Hippocampal formation (tissue), 2 donors: ENCODE measurements at regions not wholly inside any gene's neighbourhood (a gene's known extent, or its start where the extent isn't known, plus 50 kb on each side); places are given as distances from the start of the nearest gene placed in this dataset.

ENCODE experiments used
- DNase-seq, 2 donors: peaks; one replicate each; lab custom pipeline; 2025; lab: John Stamatoyannopoulos, UW

DNA sequence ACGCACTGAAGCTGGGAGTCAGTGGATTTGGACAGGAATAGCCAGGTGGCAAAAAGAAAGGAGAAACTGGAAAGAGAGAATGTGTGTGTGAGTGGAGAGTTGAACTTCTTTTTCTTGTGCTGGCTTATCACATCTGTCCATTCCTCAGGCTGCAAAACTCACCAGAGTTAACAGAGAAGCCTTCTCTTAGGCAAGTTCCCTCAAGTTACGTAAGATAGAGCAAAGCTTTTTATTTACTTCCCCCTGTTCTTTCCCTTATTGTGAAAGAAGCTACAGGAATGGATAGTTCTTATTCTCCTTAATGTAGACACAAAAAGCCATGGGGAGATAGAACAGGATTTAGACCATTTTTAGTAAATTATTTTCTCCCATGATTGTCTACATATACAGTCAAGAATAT is 188.6 kb downstream of the BMP2 start:
- DNase-seq = no peak

DNA sequence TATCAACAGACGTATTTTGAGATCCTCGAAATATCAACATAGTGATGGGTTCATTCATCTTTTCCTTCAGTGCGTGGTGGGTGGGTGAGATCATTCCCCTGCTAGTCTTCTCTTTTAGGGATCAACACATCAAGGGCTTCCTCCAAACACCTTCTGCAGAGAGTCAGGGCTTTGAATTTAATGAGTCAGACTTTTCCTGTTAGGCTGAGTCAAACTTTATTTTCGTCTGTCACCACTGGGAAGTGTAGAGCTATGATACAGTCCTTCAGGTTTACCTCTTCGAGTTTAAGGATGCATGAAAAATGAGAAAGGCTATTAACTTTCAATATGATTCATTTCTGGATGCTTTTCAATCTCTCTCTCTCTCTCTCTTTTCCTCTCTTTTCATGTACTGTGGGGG is 189.1 kb downstream of the BMP2 start:
- DNase-seq = no peak

DNA sequence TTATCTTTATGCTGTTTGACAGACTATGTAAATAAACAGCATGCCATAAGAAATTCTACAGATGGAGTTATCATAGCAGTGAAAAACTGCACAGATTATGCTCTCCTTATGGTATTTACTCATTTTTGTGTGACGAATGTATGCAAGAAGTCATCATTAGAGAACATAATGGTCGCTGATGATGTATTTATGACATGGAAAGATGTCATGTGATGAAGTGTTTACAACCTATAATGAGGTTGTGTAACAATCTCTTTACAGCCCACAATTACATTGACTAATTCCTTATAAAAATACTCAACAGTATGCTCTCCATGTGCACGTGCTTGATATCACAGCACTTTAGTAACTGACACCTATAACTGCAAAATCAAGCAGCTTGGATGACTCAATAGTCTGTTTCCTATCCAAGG is 192.4 kb downstream of the BMP2 start:
- no peak for DNase-seq

DNA sequence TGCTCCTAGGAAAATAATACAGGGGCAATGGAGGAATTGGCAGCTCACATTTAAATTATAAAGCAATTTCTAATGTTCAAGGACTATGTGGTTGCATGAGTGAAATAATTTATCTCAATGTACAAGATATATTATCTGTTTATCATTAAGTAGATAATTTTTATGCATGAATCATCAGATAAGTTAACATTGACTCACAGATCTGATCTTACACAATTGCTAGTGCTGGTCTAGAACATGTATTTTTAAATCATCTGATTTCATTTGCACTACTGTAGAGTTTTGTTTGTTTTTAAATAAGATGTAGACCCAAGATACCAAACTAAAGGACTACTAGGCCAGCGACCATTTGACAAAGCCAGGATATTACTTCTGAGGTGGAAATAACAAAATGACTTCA is 199.2 kb downstream of the BMP2 start:
- no peak for DNase-seq

DNA sequence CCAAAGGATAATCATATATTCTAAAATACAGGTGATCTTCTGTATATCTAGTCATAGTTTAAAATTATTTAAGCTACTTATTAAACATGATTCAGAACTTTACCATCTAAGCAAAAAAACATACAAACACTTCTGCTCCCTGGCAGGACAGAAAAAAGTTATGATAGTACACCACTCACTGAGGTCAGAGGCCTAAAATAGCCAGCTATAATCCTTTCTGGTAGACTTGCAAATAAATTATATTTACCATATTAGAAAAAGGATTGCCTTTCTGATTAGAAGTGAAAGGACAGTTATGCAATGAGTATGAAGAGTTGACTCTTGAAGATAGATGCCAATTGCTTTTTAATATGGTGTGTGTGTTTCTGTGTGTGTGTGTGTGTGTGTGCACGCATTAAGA is 207.4 kb downstream of the BMP2 start:
- no peak for DNase-seq

DNA sequence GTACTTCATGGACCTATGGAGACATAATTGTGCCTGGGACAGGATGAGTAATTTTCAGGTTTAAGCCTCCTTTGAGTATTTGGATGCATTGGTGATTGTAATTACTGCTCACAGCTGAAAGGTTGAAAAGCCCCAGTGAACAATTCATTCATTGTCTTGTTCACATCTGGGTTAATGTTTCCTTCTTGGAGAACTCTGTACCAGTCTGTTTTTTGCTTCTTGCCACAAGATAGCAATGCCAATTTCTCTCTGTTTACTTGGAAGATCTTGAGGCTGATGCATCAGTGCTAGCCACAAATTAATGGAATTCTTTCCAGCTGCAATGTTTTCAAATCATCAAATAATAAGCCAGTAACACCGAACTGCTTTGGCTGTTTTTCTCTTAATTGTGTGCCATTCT is 207.8 kb downstream of the BMP2 start:
- DNase-seq = peak in 1 of 2 donors; percentile 4

DNA sequence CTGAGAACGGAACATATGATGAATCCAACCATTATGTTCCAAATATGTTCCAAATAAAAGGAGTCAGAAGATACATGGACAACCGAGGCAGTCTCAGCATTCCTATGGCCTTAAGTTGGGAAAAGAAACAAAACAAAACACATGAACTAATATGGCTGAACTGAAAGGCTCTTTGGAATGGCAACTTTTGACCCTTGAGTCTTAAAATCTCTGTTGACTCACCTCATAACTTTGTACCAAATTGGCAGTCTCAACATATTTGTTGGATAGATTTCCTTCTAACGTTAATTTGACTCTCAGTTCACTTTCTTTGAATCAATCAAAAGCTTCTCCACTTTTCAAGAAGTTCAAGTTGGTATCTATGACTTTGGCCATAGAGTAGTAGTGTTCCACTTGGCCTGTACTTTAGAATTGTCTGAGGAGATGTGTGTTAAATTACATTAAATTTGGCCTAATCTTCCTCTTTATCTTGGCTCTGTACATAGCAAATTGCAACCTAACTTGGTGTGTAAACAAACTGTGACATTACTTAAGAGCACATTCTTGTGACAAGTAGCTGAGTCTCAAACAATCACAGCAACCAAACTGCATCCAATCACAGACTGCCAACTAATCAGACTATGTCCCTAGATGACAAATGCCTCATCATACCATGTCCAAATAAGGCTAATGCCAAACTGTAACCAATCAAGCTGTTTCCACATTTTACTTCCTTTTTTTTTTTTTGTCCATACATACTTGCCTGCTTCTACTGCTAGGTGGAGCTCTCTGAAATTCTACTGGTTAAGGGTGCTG is 208.8 kb downstream of the BMP2 start:
- DNase-seq = no peak

DNA sequence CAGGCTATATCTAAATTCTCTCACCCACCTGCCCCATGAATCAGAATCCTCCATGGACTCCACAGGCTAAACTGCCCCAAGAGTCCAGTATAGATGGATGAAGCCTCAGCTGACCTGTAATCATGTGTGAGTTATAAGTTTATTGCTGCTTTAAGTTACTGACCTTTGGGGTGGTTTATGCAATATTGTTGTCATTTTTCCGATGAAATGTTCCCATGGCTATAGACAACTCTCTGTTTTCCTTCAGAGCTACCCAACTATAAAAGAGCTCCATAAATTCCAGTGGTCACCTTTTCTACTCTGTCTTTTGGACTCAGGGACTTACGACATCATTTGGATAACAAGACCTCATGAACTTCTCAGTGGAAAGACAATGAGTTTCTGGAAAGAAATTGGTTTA is 212.1 kb downstream of the BMP2 start:
- no peak for DNase-seq

DNA sequence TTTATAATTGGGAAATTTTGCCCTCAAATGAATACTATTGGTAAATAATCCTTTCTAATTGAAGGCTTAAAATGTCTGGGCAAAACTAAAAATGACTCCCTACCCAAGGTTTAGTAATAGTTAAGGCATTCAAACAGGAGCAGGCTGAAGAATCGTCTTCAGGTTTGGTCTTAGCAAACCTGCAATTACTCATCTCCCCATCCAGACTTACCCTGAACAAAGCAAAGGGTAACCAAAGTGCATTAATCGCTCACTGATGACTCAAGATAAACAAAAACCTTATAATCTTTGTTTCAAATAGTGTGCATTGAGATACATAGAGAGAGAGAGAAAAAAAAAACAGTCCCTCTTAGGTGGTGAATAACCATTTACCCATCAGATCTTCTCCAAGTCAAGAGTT is 225.5 kb downstream of the BMP2 start:
- DNase-seq = no peak

DNA sequence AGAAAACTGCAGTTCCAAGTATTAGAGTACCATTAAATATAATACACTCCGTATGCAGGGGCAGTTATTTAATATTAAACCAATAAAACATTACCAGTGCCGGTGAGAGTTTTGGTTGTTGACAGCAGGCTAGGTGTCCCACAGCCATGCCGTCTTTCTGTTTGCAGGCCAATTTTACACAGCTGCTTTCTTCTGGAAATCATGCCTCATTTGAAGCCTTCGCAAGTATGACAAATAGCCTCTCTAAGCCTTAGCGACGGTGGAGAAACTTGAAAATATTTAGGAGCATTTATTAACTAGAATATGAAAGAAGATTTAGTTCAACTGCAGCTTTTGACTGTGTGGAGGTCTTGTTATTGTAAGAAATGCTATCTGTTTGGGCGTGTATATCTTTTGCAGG is 226.0 kb downstream of the BMP2 start:
- DNase-seq = no peak

DNA sequence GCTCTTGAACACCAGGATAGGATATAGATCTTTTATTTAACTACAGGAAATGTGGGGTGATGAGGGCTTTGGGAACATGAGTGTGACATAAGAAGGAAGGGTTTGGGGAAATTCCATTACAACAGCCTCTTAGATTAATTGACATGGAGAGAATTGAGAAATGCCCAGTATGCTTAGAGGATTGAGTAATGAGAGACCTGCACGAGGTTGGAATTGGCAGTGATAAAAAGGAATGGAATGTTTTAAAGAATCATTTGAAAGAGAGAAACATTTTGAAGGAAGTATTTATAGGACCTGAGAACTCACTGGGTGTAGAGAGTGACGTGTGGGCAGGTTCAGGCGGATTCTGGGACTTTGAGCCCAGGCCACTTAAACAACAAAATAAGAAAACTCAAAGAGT is 227.0 kb downstream of the BMP2 start:
- no peak for DNase-seq

DNA sequence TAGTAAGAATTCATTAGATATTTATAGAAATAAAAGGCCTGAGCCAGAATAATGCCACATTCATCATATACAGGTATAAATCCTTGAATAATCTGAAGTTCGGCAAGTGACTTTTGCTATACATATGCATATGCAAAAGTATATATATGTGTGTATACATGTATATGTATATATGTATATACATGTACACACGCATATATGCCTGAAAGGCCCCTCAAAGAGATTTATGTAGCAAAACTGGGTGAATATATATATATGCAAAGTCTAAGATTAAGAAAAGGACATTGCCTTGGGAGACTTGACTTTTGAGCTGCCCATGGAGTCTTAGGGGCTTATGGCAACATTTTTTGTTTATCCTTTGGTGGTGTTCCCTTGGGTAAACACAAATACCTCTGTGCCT is 231.4 kb downstream of the BMP2 start:
- DNase-seq = no peak

DNA sequence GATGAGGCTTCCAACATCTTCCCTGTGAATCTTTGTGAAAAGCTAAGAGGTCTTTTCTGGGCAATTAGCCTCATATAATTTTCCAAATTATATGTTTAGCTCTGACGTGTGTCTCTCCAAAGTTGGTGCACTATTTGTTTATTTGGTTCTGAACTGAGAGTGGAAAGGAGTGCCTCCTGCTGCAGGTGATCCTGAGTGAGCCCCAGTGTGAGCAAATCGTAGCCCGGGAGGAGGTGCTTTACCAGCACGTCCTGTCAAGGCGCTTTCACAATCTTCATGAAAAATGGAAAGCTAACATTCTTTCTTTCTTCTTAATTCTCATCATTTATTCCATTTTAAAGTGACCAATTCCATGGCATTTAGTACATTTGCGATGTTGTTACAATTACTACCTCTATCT is 231.9 kb downstream of the BMP2 start:
- DNase-seq = no peak

DNA sequence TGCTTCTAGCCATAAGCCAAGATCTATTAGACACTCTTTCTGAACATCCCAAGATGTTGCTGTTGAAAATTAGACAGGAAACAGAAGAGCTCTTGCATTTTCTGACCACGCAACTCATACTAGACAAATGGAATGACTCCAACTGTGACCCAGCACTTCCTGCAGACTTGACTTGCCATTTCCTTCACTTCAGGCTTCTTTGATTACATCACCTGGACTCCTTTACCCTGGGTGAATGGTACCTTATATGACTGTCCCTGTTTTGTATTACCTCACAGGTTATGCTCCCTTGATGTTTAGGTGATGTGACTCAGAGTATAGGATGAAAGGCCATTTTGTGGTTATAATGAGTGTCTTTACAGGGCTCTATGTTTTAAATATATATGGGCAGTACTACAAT is 236.1 kb downstream of the BMP2 start:
- DNase-seq = no peak

DNA sequence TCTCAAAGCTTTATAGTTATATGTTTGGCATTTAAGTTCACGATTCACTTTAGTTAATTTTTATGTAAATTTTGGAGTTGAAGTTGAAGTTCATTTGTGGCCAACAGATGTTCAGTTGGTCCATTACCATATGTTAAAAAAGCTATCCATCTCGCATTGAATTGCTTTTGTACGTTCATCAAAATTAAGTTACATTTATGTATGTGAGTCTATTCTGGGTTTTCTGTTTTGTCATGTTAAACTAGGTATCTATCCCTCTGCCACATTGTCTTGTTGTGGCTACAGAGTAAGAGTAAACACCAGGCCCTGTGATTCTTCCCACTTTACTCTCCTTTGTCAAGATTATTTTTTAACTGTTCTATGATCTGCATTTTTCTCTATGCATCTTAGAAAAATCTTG is 237.3 kb downstream of the BMP2 start:
- DNase-seq = no peak

DNA sequence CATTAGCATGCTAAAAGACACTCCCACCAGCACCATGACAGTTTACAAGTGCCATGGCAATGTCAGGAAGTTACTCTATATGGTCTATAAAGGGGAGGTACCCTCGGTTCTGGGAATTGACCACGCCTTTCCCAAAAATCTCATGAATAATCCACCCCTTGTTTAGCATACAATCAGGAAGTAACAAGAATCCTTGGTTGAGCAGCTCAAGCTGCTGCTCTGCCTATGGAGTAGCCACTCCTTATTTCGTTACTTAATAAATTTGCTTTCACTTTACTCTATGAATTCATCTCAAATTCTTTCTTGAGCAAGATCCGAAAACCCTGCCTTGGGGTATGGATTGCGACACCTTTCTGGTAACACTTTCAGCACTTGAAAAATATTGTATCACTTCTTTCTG is 243.0 kb downstream of the BMP2 start:
- DNase-seq = no peak

DNA sequence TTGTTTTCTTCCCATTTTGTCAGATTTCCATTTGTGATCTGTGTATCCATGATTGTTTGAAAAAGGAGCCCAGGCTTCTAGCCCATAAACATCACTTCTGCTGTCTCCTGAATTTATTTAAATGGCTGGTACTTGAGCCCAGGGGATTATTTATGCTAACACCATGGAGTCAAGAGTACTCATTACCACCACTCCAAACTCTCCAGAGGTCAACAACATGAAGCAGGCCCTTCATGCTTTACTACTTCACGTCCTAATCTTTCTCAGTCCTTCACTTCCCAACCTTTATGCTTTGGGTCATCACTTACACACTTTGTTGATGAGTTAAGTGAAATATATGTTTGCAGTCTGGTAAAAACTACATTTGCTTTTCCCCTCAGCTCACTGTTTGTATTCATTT is 247.8 kb downstream of the BMP2 start:
- DNase-seq = no peak

DNA sequence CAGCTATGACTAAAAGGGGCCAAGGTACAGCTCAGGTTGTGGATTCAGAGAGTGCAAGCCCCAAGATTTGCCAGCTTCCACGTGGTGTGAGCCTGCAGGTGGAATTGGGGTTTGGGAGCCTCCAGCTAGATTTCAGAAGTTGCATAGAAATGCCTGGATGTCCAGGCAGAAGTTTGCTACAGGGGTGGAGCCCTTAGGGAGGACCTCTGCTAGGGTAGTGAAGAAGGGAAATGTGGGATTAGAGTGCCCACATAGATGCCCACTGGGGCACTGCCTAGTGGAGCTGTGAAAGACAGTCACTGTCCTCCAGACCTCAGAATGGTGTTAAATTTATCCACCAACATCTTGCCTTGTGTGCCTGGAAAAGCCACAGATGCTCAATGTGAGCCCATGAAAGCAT is 255.1 kb downstream of the BMP2 start:
- DNase-seq = no peak

DNA sequence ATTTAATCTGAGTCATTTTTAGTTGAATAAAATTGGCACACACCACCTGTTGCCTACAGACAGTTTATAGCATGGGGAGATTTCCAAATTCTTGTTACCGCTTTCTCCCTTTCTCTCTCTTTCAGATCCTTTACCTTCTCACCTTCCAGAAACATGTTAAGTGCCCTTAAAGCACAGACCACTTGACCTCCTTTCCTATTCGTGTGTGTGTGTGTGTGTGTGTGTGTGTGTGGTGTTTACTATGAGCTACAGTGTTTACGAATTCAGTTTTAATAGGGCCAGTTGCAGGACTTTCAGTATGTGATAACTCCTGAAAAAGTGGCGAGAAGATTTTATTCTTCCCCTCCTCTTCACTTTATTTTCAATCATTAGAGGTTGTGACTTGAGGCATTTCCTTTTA is 258.1 kb downstream of the BMP2 start:
- no peak for DNase-seq

DNA sequence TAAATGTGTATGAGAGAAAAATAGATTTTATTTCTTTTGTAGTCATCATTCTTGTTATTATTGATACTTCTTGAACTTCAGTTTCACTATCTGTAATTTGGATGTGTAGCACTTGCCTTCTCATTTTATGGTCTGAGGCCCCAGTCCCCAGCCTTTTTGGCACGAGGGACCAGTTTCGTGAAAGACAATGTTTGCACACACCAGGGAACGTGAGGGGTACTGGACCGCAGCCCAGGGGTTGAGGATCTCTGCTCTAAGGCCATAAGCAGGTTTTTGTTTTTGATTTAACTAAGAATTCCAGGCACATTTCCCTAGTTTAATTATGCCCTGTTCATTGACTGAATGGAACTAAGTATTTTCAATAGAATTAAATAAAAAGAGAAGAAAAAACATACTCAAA is 261.5 kb downstream of the BMP2 start:
- DNase-seq = no peak

DNA sequence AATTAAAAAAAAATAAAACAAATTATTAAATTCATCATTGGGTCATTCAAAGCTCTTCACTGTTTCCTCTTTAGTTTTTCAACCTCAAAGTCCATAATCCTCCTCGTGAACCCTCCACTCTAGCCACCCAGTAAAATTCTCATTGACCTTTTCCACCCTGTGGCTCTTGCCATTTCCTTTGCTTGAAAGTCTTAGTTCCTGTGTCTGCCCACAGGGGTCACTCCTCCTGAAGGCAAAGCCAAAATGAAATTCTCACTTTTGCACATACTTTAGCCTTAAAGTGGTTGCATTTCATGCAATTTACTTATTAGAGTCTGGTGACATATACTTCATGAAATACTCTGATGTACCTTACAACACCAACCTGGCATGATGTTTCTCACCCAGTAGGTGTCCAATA is 263.7 kb downstream of the BMP2 start:
- DNase-seq = no peak

DNA sequence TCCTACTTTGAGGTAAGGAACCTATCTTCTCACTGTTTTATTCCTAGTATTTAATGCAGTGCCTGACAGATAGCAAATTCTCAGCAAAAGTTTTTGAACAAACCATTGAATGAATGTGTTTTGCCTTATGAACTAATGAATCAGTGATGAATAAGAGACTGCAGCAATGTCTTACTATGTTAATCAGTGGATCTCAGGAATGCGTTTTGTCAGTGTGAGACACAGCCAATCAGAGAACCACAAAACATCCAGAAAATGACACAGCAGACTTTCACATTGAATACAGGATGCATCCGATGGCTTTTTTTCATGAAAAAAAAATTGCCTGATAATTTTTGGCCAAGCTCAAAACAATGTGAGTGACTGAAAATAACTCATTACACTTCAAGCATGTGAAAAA is 270.5 kb downstream of the BMP2 start:
- DNase-seq = no peak

DNA sequence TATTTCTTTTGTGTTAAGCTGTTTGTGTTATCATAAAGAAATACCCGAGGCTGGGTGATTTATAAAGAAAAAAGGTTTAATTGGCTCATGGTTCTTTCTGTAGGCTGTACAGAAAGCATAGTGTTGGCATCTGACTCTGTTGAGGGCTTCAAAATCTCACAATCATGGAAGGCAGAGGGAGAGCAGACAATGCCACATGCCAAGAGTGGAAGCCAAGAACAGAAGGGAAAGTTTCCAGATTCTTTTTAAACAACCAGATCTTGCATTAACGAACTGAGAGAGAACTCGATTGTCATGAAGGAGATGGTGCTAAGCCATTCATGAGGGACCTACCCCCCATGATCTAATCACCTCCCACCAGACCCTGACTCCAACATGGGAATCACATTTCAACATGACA is 290.1 kb downstream of the BMP2 start:
- DNase-seq = no peak

DNA sequence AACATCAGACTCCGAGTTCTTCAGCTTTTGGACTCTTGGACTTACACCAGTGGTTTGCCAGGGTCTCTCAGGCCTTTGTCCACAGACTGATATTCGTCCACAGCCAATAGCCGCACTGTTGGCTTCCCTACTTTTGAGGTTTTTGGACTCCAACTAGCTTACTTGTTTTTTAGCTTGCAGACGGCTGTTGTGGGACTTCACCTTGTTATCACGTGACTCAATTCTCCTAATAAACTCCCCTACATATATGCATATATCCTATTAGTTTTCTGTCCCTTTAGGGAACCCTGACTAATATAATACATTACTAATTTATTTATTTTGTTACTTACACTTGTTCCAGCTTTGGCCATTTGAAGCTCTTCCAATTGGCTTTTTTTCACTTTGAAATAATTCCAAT is 311.3 kb downstream of the BMP2 start:
- no peak for DNase-seq

DNA sequence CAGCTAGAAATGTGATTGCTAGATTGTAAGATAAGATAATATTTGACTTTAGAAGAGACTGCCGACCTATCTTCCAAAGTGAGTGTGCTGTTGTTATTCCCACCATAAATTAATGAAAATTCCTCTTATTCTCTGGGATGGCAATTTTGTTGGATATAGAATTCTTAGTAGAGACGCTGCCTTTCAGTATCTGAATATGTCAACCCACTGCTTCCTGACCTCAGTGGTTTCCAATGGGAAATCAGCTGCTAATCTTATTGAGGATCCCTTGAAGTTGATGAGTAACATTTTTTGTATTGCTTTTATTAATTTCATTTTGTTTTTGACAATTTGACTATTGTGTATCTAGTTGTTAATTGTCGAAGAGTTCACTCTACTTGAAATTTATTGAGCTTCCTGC is 313.0 kb downstream of the BMP2 start:
- DNase-seq = no peak
